ENCODE measurements at regions not wholly inside any gene's neighbourhood (a gene's known extent, or its start where the extent isn't known, plus 50 kb on each side); places are given as distances from the start of the nearest gene placed in this dataset.
A peak's percentile ranks its signal among the peaks of the same experiment; 100 is the strongest.

GRCh38 chr7:41020056-41020455, 682.8 kb downstream of the INHBA start:
- no peak overlapping the region for H3K4me2 ChIP-seq
- DNase-seq (ENCODE audit: low read depth in 1 of 2, low spot score in 1 of 2) (no peak), ATAC-seq (no peak), FAIRE-seq (peak; percentile 28)
- H3K4me3 ChIP-seq = no peak overlapping the region
- H3K9me3 ChIP-seq = no peaks in the 10 kb centered on the region
- CTCF ChIA-PET = no interaction called here
- H3K4me1 ChIP-seq = no peaks in the 10 kb centered on the region
- TF ChIP-seq HOXA7 (CRISPR knock-in tag; IDR thresholded peaks at IDR 0.05) = no peak
- no peak for TF ChIP-seq MAZ (IDR thresholded peaks at IDR 0.05; ENCODE audit: borderline replicate concordance, low read depth, low read length)
- TF ChIP-seq POLR2A (IDR thresholded peaks at IDR 0.05; ENCODE audit: low read length) = no peak
- TF ChIP-seq FOSB (CRISPR knock-in tag; IDR thresholded peaks at IDR 0.05) = no peak
- no peak for TF ChIP-seq KDM5A (IDR thresholded peaks at IDR 0.05)
- TF ChIP-seq CBX8 (IDR thresholded peaks at IDR 0.05) = no peak
- no peak for TF ChIP-seq ZSCAN20 (CRISPR knock-in tag; IDR thresholded peaks at IDR 0.05)
- TF ChIP-seq RFX5 (IDR thresholded peaks at IDR 0.05) = no peak
- TF ChIP-seq CEBPB (IDR thresholded peaks at IDR 0.05) = no peak
- no peak for TF ChIP-seq HOXB13 (CRISPR knock-in tag; IDR thresholded peaks at IDR 0.05; ENCODE audit: low read depth)
- no peak for TF ChIP-seq MAX (IDR thresholded peaks at IDR 0.05)
- POLR2A ChIA-PET = no interaction called here
- WGBS (ENCODE audit: missing lambda C conversion rate) = 28% methylated on average over 1 of the region's 1 CpG
- no peak overlapping the region for H3K27ac ChIP-seq

- CTCF ChIA-PET = no interaction called here
- 22% methylated on average over 5 of the region's 5 CpGs for WGBS (ENCODE audit: missing lambda C conversion rate)
These were observed 689.8 kb downstream of the INHBA start for GRCh38 chr7:41013117-41013516.

GRCh38 chr7:41012041-41012440, 690.8 kb downstream of the INHBA start:
- H3K9me3 ChIP-seq = peaks cover 2% of the 10 kb centered on the region; the same call in 1 of the 3 replicates
- FAIRE-seq (no peak), DNase-seq (ENCODE audit: low read depth in 1 of 2, low spot score in 1 of 2) (no peak), ATAC-seq (no peak)
- peaks cover 4% of the 10 kb centered on the region; the same call in 1 of the 3 replicates for H3K4me1 ChIP-seq
- H3K4me2 ChIP-seq = no peak overlapping the region
- WGBS (ENCODE audit: missing lambda C conversion rate) = 28% methylated on average over 6 of the region's 6 CpGs
- CTCF ChIA-PET = interaction anchor here (0.5 to 1.8 kb wide), 2 partner anchors 9 to 36 kb away, joined by 3 to 6 read pairs; no protein-coding TSS in a partner anchor
- no peak overlapping the region for H3K27ac ChIP-seq
- TF ChIP-seq HEYL (CRISPR knock-in tag; IDR thresholded peaks at IDR 0.05) = no peak
- no peak for TF ChIP-seq JUN (IDR thresholded peaks at IDR 0.05)
- TF ChIP-seq ESRRA (IDR thresholded peaks at IDR 0.05; ENCODE audit: borderline replicate concordance, low read length) = no peak
- no peak for TF ChIP-seq REST (IDR thresholded peaks at IDR 0.05)
- no peak for TF ChIP-seq ELK1 (IDR thresholded peaks at IDR 0.05; ENCODE audit: low read depth, low read length)
- TF ChIP-seq PBX3 (IDR thresholded peaks at IDR 0.05) = no peak
- TF ChIP-seq TP53 (CRISPR knock-in tag; IDR thresholded peaks at IDR 0.05) = no peak
- no peak for TF ChIP-seq CEBPB (IDR thresholded peaks at IDR 0.05)
- no peak for TF ChIP-seq KDM1A (IDR thresholded peaks at IDR 0.05; ENCODE audit: low read depth)
- TF ChIP-seq CTCF (IDR thresholded peaks at IDR 0.05) = no peak
- TF ChIP-seq ZSCAN20 (CRISPR knock-in tag; IDR thresholded peaks at IDR 0.05) = no peak
- TF ChIP-seq EHMT2 (IDR thresholded peaks at IDR 0.05; ENCODE audit: low read depth) = no peak
- no peak for TF ChIP-seq JUNB (IDR thresholded peaks at IDR 0.05)
- no peak for TF ChIP-seq HOXB13 (CRISPR knock-in tag; IDR thresholded peaks at IDR 0.05; ENCODE audit: low read depth)
- no peak for TF ChIP-seq PHF8 (IDR thresholded peaks at IDR 0.05; ENCODE audit: borderline replicate concordance, low read depth)
- TF ChIP-seq RFX5 (IDR thresholded peaks at IDR 0.05) = no peak
- TF ChIP-seq ZFP36 (IDR thresholded peaks at IDR 0.05; ENCODE audit: borderline replicate concordance, partially characterized antibody) = no peak
- no peak overlapping the region for H3K4me3 ChIP-seq
- POLR2A ChIA-PET = no interaction called here

More at GRCh38 chr7:41013117-41013516, 689.8 kb downstream of the INHBA start:
- FAIRE-seq = no peak
- H3K4me2 ChIP-seq = no peak overlapping the region
- H3K4me1 ChIP-seq = no peaks in the 10 kb centered on the region
- no peak for TF ChIP-seq ESRRA (IDR thresholded peaks at IDR 0.05; ENCODE audit: borderline replicate concordance, low read length)
- no peak for TF ChIP-seq MAFK (IDR thresholded peaks at IDR 0.05; ENCODE audit: partially characterized antibody)
- TF ChIP-seq RAD21 (conservative IDR thresholded peaks at IDR 0.05 in 1 of 2, IDR thresholded peaks at IDR 0.05 in 1 of 2) = no peak
- TF ChIP-seq FOXS1 (CRISPR knock-in tag; IDR thresholded peaks at IDR 0.05) = no peak
- no peak for TF ChIP-seq RFX5 (IDR thresholded peaks at IDR 0.05)
- TF ChIP-seq EHMT2 (IDR thresholded peaks at IDR 0.05; ENCODE audit: low read depth) = no peak
- TF ChIP-seq CBX8 (IDR thresholded peaks at IDR 0.05) = no peak
- POLR2A ChIA-PET = no interaction called here
- peaks cover 2% of the 10 kb centered on the region; the same call in 1 of the 3 replicates for H3K9me3 ChIP-seq
- H3K4me3 ChIP-seq = no peak overlapping the region
- no peak overlapping the region for H3K27ac ChIP-seq
- ATAC-seq = no peak
- no peak for DNase-seq (ENCODE audit: low read depth in 1 of 2, low spot score in 1 of 2)

All from A549 (cell line).